ENCODE measurements at regions not wholly inside any gene's neighbourhood (a gene's known extent, or its start where the extent isn't known, plus 50 kb on each side); places are given as distances from the start of the nearest gene placed in this dataset.

- TF ChIP-seq, protein P1, sequence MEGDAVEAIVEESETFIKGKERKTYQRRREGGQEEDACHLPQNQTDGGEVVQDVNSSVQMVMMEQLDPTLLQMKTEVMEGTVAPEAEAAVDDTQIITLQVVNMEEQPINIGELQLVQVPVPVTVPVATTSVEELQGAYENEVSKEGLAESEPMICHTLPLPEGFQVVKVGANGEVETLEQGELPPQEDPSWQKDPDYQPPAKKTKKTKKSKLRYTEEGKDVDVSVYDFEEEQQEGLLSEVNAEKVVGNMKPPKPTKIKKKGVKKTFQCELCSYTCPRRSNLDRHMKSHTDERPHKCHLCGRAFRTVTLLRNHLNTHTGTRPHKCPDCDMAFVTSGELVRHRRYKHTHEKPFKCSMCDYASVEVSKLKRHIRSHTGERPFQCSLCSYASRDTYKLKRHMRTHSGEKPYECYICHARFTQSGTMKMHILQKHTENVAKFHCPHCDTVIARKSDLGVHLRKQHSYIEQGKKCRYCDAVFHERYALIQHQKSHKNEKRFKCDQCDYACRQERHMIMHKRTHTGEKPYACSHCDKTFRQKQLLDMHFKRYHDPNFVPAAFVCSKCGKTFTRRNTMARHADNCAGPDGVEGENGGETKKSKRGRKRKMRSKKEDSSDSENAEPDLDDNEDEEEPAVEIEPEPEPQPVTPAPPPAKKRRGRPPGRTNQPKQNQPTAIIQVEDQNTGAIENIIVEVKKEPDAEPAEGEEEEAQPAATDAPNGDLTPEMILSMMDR (IDR thresholded peaks at IDR 0.05), result no peak
- no peak for TF ChIP-seq EZH2 (IDR thresholded peaks at IDR 0.05)
Measured at GRCh38 chr3:95460274-95460673, 1354.1 kb upstream of the EPHA6 start.

Data from neural progenitor cell (in vitro differentiated cells).